ENCODE measurements at regions not wholly inside any gene's neighbourhood (a gene's known extent, or its start where the extent isn't known, plus 50 kb on each side); places are given as distances from the start of the nearest gene placed in this dataset.

- ATAC-seq (ENCODE audit: insufficient number of reproducible peaks, low FRiP score, low read depth) (no peak), DNase-seq (ENCODE audit: low spot score) (no peak)
- no peaks in the 10 kb centered on the region for H3K36me3 ChIP-seq
- no peaks in the 10 kb centered on the region for H3K27me3 ChIP-seq (replicated peaks; ENCODE audit: insufficient read depth)
- H3K27ac ChIP-seq, result no peak overlapping the region
- no peak overlapping the region for H3K4me3 ChIP-seq
- no peaks in the 10 kb centered on the region for H3K9me3 ChIP-seq
- no peak for TF ChIP-seq CTCF (IDR thresholded peaks at IDR 0.05)
- H3K4me1 ChIP-seq (ENCODE audit: control insufficient read depth in 1 of 2, low read depth in 2 of 2), result no peaks in the 10 kb centered on the region
Observed at GRCh38 chr6:151731313-151731712, 76.2 kb upstream of the ESR1 start.

GRCh38 chr6:151733680-151734320 is 73.7 kb upstream of the ESR1 start:
- no peaks in the 10 kb centered on the region for H3K27me3 ChIP-seq (replicated peaks; ENCODE audit: insufficient read depth)
- no peaks in the 10 kb centered on the region for H3K4me1 ChIP-seq (ENCODE audit: control insufficient read depth in 1 of 2, low read depth in 2 of 2)
- H3K27ac ChIP-seq, result no peak overlapping the region

GRCh38 chr6:151738267-151738666 is 69.2 kb upstream of the ESR1 start:
- DNase-seq (ENCODE audit: low spot score), result no peak
- H3K9me3 ChIP-seq, result no peaks in the 10 kb centered on the region
- H3K36me3 ChIP-seq, result no peaks in the 10 kb centered on the region
- no peak for ATAC-seq (ENCODE audit: insufficient number of reproducible peaks, low FRiP score, low read depth)
- no peak for TF ChIP-seq CTCF (IDR thresholded peaks at IDR 0.05)
- no peaks in the 10 kb centered on the region for H3K27me3 ChIP-seq (replicated peaks; ENCODE audit: insufficient read depth)
- no peak overlapping the region for H3K4me3 ChIP-seq
- no peaks in the 10 kb centered on the region for H3K4me1 ChIP-seq (ENCODE audit: control insufficient read depth in 1 of 2, low read depth in 2 of 2)
- H3K27ac ChIP-seq, result no peak overlapping the region

More at GRCh38 chr6:151733680-151734320, 73.7 kb upstream of the ESR1 start:
- no peaks in the 10 kb centered on the region for H3K36me3 ChIP-seq
- H3K9me3 ChIP-seq, result no peaks in the 10 kb centered on the region
- TF ChIP-seq CTCF (IDR thresholded peaks at IDR 0.05), result no peak
- ATAC-seq (ENCODE audit: insufficient number of reproducible peaks, low FRiP score, low read depth), result no peak
- no peak overlapping the region for H3K4me3 ChIP-seq
- no peak for DNase-seq (ENCODE audit: low spot score)

- ATAC-seq (ENCODE audit: insufficient number of reproducible peaks, low FRiP score, low read depth) (no peak), DNase-seq (ENCODE audit: low spot score) (no peak)
- no peak for TF ChIP-seq CTCF (IDR thresholded peaks at IDR 0.05)
- H3K27ac ChIP-seq, result no peak overlapping the region
- no peaks in the 10 kb centered on the region for H3K4me1 ChIP-seq (ENCODE audit: control insufficient read depth in 1 of 2, low read depth in 2 of 2)
- no peaks in the 10 kb centered on the region for H3K27me3 ChIP-seq (replicated peaks; ENCODE audit: insufficient read depth)
- no peaks in the 10 kb centered on the region for H3K9me3 ChIP-seq
- no peaks in the 10 kb centered on the region for H3K36me3 ChIP-seq
- H3K4me3 ChIP-seq, result no peak overlapping the region
Observed at GRCh38 chr6:151738960-151739359, 68.5 kb upstream of the ESR1 start.

GRCh38 chr6:151740820-151741219 is 66.7 kb upstream of the ESR1 start:
- TF ChIP-seq CTCF (IDR thresholded peaks at IDR 0.05), result no peak
- H3K27ac ChIP-seq, result no peak overlapping the region
- H3K4me1 ChIP-seq (ENCODE audit: control insufficient read depth in 1 of 2, low read depth in 2 of 2), result no peaks in the 10 kb centered on the region
- no peak overlapping the region for H3K4me3 ChIP-seq
- H3K9me3 ChIP-seq, result no peaks in the 10 kb centered on the region
- DNase-seq (ENCODE audit: low spot score) (no peak), ATAC-seq (ENCODE audit: insufficient number of reproducible peaks, low FRiP score, low read depth) (no peak)
- no peaks in the 10 kb centered on the region for H3K27me3 ChIP-seq (replicated peaks; ENCODE audit: insufficient read depth)
- H3K36me3 ChIP-seq, result no peaks in the 10 kb centered on the region

All from thoracic aorta (tissue), 2 donors.